GM21717 (cell line): ENCODE measurements at regions not wholly inside any gene's neighbourhood (a gene's known extent, or its start where the extent isn't known, plus 50 kb on each side); places are given as distances from the start of the nearest gene placed in this dataset.

Experiments
- ATAC-seq: cut with Tn5 transposase; IDR thresholded peaks from one replicate; pipeline ENCODE4 v1.9.1; 2021; ENCODE audit warnings: mild to moderate bottlenecking, moderate library complexity; ENCODE audit not compliant: unreplicated experiment

- ATAC-seq: no peak
These were observed 1091.1 kb upstream of the GJE1 start for GRCh38 chr6:141041596-141042087.

DNA sequence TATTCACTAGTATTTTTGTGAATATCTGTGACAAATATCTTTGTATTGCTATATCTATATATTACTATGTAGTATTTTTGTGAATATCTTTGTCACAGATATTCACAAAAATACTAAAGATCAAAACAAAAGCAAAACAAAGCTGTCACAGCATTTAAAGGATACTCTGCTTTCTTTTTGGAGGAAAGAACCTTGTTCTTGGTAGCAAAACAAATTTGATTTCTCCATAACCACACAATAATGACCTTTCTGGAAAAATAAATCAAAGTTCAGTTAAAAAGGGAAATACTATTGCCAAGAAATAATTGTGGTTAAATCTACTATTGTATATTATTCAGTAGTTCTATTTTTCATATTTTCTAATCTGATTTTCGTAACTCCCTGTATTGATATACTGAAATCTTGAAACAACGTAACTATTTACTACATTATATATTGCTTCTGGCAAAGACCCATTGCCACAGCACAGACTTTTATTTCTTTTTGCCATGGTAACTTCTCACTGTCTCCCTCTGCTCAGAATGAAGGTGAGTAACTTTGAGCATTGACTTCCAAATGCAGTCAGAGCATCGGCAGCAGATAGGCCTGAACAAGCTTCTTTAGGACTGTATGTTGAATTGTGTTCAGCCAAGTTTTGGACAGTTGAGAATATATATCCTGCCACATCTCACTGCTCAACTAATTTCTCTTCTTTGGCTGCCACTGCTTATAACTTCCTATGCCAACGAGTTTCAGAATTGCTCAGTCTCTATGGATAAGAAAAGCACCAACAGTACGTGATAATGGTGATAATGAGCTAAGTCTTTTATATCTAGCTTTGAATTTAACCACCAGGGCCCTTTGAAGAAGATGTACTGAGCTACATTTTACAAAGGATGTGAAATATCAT lies 1097.2 kb upstream of the GJE1 start:
- ATAC-seq: no peak

- ATAC-seq: no peak
These were observed 1099.6 kb upstream of the GJE1 start for GRCh38 chr6:141033101-141033500.

DNA sequence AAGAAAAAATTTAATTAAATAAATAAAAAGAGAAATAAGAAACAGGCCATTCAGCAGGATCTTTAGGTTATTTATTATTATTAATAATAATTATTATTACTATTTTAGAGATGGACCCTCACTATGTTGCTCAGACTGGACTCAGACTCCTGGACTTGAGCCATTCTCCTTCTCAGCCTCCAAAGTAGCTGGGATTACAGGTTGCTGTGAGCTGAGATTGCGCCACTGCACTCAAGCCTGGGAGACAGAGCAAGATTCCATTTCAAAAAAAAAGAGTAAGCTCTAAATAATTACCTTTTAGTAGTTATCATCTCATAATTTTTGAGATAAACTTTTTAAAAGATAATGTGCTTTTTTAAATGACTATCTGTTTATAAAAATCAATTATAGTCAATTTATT lies 1102.8 kb upstream of the GJE1 start:
- no peak for ATAC-seq

GRCh38 chr6:141028791-141029280 lies 1103.9 kb upstream of the GJE1 start:
- no peak for ATAC-seq

- no peak for ATAC-seq
These were observed 1106.2 kb upstream of the GJE1 start for GRCh38 chr6:141026504-141026903.

GRCh38 chr6:141024526-141024925 lies 1108.2 kb upstream of the GJE1 start:
- ATAC-seq: no peak

GRCh38 chr6:141017941-141018340 lies 1114.8 kb upstream of the GJE1 start:
- no peak for ATAC-seq

DNA sequence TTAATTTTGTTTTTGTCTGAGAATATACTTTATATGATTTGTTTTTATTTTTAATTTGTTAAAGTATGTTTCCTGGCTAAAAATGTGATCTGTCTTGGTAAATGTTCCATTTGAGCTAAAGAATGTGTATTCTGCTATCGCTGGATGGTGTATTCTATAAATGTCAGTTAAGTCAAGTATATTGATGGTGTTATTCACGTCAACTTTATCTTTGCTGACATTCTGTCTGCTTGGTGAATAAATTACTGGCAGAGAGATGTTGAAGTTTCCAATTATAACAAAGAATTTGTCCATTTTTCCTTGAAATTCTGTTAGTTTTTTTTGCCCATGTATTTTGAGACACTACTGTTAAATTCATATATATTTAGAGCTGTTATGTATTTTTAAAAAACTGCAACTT lies 1131.8 kb upstream of the GJE1 start:
- no peak for ATAC-seq

GRCh38 chr6:140993515-140993914 lies 1139.2 kb upstream of the GJE1 start:
- ATAC-seq: no peak

DNA sequence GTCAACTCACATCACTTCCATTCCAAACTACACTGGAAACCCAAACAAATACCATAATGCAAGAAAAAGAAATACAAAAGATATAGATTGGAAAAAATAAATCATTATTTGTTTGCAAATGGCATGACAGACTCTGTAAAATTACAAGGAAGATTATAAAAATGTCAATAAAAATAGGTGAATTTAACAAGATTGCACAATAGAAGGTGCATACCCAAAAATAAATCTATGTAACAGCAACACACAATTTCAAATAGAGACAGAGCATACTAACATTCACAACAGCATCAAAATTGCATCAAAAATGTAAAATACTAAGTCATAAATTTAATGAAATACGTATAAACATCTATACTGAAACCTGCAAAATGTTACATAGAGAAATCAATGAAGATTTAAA lies 1140.0 kb upstream of the GJE1 start:
- ATAC-seq: no peak

- ATAC-seq: no peak
These were observed 1143.9 kb upstream of the GJE1 start for GRCh38 chr6:140988780-140989179.

GRCh38 chr6:140987364-140988155 lies 1145.2 kb upstream of the GJE1 start:
- no peak for ATAC-seq

DNA sequence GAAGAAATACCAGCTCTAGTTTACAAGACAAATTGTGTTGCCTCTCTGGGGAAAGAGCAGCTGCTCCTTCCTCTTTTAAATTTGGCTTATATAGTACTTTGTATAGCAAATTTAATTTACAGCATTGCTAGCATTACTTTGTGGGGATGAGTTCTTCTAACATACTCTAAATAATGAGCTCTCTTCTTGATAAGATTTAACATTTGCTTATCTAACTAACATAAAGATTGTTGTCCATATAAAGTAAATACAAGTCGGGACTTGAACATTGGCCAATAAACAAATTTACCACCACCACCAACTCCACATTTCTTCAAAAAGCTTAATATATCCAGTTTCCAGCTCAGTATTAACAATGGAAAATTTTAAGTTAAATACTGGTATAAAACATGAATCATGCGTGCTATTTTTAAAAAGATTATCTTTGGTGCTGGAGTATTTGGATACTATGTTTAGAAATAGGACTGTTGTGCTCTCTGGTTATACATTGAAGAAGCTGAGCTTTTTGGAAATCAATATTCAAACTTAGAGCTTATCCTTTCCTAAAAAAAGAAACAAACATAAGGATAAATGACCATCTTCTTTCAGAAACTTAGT lies 1146.9 kb upstream of the GJE1 start:
- ATAC-seq: no peak

DNA sequence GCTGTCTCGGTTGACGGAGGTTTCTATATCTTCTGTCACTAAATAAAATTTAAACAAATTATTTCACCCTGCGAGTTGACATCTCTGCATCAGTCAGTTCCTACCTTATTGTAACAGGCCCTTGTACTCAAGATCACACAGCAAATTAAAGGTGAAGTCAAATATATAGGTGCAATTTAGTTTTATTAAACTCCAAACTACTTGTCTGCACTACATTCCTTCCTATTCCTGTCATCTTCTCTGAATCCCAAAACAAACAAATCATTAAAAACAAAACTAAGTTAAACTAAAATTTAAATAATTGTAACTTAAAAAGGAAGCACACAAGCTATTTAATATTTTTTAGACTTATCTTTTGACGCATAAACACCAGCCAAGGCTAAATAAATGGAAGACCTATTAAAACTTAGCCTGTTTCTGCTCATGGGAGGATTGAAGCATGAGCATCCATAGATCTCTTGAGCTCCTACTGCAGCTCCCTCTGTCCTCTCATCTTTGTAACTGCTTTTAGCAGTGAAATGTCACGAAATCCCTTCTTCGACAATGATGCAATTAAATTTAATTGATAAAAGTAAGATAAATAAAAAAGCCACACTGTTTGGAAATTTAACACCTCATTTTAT lies 1152.3 kb upstream of the GJE1 start:
- ATAC-seq: no peak

GRCh38 chr6:140979642-140980091 lies 1153.1 kb upstream of the GJE1 start:
- ATAC-seq: no peak

DNA sequence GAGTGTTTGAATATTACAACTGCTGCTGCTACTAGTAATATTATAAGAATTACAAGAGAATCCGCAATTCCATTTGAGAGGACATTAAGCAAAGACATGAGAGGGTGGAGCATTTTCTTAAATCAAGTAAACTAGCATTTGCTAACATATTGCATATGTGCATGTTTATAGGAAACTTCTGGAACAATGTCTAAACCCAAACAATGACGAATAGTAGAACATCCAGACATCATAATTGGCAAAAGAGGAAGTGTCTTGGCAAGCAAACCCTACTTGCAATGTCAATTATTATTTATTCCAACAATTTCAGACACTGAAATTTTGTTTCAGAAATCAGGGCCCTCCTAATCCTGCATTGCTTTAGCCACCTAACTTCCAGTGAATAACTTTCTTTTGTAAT lies 1155.3 kb upstream of the GJE1 start:
- ATAC-seq: no peak

- ATAC-seq: no peak
These were observed 1155.9 kb upstream of the GJE1 start for GRCh38 chr6:140976806-140977205.

DNA sequence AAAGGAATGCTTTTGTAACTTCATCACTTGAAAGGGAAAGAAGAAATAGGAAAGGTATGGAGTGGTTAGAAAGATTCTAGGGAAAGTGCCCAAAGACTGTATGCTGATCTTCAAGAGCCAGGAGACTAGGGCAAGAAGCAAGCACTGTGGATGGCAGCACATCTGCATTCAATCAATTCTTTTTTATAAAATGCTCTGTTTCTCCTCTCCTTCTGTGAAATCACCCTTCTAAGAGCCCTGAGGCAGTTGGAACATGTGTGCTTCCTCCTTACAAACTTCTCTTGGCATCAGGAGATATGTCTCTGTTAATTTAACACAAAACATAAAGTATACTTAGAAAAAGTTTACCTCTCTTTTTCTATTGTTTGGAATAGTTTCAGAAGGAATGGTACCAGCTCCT lies 1162.2 kb upstream of the GJE1 start:
- ATAC-seq: no peak

- no peak for ATAC-seq
These were observed 1164.7 kb upstream of the GJE1 start for GRCh38 chr6:140968062-140968461.

DNA sequence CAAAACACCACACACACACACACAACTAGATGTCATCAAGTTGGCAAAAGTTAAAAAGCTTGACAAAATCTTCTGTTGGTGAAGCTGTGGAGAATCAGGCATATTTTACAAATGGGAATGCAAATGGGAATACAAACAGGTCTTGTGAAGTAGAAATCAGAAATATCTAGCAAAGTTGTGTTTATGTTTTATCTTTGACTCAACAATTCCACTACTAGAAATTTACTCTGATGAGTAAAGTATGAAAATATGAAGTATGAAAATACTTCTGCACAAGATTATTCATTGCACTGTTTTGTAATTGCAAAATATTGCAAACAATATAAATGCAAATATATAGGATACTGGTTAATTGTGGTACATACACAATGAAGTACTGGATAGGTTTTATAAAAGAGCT lies 1166.0 kb upstream of the GJE1 start:
- no peak for ATAC-seq
